ENCODE measurements at regions not wholly inside any gene's neighbourhood (a gene's known extent, or its start where the extent isn't known, plus 50 kb on each side); places are given as distances from the start of the nearest gene placed in this dataset.
A peak's percentile ranks its signal among the peaks of the same experiment; 100 is the strongest.

DNA sequence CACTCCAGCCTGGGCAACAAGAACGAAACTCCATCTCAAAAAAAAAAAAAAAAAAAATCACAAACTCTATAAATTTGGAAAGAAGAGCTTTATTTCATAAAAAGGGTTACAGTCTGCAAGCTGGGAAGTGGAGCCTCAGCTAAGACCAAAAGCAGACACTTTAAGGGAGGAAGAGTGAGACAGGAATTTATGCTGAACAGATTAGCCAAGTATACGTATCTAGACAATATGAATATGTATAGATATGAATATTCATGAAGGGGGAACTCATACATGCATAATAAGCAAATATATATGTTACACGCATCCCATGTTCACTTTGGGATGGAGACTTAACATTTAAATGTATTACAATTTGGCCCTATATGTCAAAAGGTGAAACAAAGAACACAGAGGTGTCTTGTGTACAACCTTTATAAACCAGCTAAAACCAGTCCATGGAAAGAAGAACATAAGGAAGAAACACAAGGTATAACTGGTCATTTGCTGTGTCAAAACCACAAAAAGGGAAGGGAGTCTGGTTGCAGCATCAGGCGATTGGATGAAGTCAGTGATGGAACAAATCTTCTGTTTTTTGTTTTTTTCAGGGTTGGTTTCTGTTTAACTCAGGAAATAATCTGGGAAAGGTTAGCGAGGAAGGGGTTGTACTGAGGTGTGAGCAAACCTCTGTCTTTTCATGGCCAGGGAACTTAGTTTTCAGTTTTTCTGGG, 130.0 kb upstream of the MAOA start:
- no peak for DNase-seq

DNA sequence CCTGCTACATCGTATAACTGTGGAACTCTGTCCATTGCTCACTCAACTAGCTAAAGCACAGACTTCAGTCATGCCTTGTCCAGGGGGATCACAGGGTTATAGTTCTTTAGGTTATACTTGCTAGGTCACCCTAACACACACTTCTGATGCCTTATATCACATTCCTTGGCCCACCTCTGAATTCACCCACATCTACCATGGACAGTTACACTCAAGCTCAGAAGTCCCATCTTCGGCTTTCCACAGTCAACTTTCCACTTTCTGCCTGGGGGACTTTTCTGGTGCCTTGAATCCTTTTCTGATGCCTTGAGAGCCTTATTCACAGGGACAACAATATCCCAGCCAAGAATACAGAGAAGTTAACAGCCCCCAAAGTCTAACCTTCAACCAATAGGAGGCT, 129.2 kb upstream of the MAOA start:
- no peak for DNase-seq

DNA sequence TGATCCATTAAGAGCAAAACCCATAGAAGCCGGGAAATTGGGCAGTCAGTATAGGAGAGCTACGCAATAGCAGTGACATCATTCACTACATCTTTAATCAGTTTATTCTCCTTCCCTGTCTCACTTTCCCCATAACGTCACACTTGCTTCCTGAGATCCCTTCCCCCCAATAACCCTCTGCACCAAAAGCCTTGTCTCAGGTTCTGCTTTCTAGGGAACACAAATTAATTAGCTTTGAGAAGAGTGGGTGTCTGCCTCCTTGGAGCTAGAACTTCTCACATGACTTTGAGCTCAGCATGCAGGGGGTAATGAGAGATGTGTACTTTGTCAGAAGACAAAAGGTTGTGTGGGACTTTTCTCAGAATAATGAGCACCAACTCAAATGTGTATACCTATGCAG, 128.3 kb upstream of the MAOA start:
- no peak for DNase-seq

DNA sequence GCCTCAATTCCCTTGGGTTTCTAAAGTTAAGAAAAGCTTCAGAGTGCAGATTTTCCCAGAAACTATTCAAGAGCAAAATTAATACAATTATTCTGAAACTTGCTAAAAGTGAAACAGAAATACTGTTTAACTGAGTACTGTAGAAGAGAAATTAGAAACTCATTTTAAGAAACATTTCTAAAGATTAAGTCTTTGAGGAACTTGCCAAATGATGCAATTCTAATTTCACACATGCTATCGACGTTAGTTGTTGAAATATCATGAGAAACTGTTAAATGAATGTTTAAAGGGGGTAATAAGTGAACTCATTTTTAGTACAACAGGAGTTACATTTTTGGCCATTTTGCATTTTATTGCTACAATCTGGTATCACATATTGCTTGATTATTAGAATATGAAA, 125.3 kb upstream of the MAOA start:
- DNase-seq = peak; percentile 2

DNA sequence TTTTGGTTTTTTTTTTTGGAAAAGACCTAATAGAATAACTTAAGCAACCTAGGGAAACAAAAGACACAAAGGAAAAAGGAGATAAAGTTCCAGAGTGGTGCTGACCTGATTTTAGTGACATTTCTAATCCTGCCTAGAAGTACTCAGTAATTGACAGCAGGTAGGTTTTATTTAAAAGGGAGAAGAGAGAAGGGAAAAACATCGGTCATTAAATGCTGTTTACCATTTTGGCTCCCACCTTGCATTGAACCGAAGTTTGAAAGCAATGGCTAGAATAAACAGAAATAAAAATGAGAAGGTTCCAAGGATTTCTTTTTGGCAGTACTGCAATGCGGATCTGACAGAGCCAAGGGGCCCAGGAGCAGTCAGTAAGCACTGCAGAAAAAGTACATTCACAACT, 115.8 kb upstream of the MAOA start:
- DNase-seq = no peak

DNA sequence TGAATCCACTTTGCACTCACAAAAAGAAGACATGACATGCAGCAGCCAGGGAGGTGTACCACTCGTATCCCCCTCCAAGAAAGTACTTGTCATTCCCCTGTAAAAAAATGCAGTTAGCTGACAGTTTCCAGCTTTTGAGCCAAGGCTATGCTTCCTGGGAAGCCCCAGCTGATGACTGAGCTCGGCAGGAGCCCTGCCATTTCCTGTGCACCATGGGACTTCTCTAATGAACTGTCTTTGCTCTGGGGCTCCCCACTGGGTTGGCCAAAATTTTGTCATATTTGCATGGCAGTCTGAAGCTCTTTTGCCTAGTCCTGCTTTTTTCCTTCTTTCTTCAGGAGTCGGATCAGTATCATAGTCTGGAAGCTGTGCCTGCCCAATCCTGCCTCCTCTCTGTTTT, 104.5 kb upstream of the MAOA start:
- DNase-seq = no peak

DNA sequence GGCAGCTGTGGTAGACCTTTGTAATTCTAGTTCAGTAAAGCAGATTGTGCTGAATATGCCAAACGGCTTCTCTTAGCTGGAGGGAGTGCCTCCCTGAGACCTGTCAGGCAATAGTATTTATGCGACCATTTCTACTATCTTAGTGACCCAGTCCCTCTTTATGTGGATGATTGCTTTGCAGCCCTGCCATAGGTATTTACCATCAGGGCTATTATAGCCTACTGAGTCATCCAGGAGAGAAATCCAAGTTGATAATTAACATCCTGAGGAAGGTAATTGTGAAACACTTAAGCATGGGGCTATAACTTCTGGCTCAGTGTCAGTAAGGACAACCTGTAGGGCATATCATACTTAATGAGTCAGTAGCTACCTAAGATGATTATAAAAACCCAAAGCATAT, 103.9 kb upstream of the MAOA start:
- no peak for DNase-seq

DNA sequence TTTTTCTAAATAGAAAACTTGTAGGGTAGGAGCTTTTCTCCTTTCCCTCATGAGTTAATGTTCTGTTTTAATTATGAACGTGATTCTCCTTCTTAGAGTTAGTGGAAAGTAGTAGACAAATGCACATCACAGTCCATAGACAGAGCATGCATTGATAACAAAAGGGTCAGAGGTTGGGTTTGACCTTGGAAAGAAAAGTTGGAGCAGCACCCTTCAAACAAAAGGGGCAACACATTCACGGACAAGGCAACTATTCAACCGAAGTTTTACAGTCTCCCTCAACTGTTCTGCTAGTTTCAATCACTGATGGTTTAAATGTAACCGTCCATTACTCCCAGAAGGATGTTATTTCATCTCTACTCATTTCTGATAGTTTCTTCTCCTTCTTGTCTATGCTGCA, 103.4 kb upstream of the MAOA start:
- DNase-seq = no peak

DNA sequence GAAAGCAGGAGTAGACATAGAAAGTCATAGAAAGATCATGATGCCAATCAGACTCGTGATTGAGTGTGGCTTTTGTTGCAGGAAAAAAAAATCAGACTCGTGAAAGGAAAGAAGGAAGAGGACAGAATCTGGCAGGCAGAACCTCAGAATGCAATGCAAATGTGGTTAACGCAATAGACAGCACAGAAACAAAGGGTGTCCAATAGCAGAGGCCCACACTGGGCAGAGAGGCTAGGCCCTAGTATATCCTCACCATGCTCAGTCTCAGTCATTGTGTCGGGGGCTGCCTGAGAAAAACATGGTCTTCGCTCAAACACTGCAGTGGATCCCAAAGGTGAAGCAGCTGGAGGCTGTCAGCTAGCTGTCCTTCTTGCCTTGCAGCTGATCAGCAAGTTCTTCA, 102.8 kb upstream of the MAOA start:
- DNase-seq = no peak

DNA sequence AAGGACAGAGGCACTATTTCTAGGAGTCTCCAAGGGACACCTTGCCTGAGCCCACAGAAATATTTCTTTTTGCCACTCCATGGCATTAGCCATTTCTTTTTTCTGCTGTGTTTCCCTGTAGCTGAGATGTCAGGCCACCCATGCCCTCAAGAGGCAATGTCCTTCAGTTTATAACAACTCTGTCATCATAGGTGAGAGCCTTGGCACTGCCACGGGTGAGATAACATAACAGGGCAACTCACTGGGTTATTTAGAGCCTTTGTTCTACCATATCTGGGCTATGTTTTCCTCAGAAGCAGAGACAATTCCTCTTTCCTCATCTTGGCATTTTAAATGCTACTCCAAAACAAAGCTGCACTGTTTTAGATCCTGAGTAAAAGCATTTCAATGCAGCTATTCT, 99.9 kb upstream of the MAOA start:
- no peak for DNase-seq

DNA sequence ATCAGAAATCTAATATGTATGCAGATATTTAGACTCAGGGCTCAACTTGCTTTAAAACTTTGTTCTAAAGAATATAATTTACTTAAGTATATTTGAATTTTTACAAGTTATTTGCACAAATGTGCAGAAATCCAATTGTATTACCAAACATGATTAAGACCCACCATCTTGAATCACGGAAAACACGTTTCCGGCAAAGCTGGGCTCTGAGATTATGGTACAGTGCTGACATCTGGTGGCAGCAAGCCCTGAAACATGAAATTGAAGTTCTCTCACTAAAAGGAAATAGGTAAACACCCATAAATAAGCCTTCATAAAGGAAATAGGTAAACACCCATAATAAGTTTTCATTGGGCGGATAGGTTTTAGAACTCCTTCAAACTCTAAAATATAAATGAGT, 98.3 kb upstream of the MAOA start:
- peak; percentile 65 for DNase-seq

DNA sequence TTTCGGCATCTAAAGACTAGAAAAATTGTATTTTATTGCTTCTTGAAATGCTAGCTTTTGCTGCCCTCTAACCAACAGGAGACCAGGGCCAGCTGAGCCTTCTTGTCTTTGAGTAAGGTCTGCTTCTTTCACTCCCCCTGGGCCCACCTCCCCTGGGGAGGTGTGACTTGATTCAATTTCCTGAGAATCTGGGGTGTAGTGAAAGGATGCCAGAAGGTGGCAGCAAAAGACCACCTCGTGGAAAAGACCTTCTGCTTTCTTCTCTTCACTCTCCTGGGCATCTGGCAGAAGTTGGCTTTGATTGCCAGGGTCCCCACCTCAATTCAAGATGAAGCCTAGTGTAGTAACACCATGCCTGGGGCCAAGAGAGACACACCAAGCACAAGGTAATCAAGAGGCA, 96.5 kb upstream of the MAOA start:
- peak; percentile 55 for DNase-seq

DNA sequence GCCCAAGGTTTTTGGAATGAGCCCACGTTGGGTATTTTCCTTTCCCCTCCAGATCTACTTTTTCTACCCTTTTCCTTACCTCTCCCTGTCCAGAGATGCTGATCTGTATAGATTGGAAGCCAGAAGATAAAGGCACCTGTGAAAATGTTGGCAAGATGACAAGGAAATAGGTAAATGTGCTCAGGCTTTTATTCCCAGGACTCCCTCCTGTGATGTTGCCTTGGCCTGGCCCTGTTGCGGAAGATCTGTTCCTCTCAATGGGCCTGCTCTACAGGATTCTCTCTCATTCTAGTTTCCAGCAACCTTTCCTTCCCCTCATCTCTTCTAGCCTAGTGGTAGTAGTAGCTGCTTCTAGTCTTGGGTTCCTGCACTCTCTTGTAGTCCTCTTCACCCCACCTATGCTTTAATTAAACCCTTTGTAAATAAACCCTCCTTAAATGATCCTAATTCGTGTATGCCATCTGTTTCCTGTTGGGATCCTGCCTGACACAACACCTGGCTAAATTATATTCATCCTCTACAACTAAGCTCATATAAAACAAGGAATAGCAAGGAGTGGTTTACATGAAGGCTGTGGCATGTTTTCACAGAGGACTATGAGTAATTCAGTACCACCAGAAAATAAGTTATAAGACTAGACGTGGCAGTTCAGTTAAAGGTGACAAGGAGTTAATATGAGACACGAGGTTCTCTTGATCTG, 95.7 kb upstream of the MAOA start:
- DNase-seq = no peak

DNA sequence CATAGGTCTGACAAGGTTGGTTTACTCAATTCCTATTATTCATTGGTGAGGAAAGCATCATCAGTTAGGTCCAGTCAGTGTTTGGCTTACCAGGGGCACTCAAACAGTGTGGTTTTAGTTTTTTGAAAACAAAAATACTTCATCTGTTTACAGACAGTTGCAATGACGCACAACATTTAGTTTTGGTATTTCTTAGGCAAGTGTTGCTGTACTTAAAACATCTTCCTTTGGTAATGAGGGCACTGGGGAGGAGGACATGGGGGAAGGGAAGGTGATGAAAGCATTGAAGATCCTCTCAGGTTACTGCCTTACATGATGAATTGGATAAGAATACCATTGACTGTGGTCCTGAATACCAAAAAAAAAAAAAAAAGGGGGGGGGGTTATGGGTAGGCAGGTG, 93.7 kb upstream of the MAOA start:
- DNase-seq = no peak

DNA sequence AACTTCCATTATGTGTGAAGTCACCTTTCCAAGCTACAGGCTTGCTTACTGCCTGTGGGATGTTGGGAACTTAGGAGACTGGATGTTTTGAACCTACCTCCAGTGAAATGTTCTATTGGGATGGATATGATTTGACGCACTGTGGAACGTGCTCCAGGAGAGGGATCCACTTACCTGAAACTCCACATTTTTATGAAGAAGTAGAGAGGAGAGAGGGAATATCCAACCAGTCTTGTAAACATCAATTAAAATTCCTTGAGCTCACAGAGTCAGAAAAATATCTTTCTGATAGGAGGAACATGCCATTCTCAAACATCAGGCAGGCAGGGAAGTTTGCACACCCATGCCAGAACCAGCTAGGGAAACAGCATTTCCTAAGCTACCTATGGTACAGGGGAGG, 91.1 kb upstream of the MAOA start:
- DNase-seq = no peak

DNA sequence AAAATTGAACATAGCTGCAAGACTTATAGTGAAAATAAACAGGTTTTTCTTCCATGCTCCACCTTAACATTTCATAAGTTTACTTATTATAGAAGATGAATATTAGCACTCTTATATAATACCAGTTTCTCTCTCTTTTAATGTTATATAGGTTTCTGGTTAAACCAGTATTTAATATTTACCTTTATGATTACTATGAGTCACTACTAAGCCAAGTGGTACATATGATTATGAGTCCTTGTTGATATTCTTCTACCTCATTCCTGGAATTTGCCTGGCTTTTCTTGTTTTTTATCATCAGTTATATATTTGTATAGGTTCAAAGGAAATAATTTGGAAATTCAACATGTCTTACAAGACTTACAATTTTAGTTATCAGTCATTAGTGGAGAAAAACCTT, 89.9 kb upstream of the MAOA start:
- DNase-seq = no peak

DNA sequence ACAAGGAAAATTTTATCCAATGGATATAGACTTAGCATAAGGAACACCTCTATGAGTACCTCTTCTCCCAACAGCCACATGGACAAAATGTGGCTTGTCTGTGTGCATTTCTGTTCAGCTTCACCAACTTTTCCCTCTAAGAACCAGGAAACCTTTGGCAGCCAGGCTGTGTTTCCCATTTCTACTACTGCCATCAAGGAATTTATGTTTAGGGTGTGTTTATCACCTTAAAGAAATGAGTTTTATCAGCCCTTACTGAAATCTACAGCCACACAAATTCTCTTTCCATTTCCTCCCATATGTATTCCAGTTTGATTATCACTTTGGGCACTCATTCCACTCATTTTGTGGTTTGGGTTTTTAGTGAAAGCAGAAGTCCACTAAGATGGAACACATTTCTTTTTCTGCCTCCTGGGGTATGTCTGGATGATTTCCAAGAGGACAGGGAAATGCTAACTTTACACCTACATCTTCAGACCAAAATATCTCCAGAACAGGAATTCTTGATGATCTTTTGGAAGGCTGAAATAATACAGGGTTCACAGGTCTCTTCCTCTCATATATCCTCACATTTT, 82.6 kb upstream of the MAOA start:
- no peak for DNase-seq

DNA sequence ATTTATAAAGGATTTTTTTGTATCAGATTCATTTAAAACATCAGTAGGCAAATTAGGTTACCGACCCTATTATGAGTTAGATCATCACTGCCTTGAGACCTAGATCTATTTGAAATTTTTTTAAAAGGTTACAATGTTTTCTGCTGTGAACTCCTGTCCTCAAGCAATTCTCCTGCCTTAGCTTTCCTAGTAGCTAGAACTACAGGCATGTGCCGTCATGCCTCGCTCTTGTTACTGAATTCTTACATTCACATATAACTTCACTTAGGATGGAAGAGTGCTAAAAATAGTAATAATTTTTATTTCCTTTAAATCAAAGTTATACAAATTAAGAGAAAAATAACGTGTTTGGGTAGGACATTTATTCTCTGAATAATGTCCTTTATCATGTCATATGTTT, 75.5 kb upstream of the MAOA start:
- no peak for DNase-seq

DNA sequence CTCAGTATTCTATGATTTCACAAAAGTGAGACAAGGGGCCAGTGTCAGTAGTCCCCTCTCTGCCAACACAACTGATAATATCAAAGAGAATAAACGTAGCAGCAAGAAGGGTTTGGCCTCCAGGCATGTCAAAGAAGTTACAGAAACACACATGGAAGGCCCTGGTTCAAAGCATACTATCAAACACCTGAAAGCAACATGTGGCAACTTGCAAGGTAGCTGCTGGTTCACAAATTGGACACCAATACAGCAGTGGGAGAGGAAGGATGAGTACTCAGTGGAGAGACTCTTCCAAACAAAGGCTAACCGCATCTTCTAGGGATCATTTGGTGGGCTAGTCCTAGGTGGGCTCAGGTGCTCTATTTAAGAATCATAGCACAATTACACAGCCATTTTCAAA, 74.9 kb upstream of the MAOA start:
- DNase-seq = no peak

DNA sequence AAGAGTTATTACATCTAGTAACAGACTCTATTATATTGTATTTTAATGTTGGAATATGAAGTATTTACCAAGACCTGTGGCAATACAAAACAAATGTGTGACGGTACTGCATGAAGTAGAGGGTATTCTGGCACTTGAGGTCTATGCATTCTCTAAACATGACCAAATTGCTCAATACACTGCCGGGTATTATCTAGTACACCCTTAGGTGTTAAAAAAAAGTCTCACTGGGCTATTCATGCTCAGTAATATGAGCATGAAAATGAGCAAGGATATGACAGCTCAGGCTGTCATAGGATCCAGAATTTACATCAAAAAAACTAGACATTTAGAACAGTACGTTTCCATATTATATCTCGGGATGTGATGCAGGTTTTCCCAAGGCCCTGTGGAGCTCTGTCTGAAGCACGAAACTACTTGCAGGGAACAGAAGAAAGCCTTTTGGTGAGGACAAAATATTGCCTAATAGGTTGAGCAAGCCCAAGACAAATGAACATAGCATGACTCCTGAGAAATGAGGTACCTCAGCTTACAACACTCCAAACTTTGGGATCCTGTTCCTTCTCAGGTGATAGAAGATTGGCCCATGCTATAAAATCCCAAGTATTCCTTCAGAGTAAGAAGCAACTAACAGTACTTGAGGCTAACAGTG, 74.1 kb upstream of the MAOA start:
- DNase-seq = no peak

DNA sequence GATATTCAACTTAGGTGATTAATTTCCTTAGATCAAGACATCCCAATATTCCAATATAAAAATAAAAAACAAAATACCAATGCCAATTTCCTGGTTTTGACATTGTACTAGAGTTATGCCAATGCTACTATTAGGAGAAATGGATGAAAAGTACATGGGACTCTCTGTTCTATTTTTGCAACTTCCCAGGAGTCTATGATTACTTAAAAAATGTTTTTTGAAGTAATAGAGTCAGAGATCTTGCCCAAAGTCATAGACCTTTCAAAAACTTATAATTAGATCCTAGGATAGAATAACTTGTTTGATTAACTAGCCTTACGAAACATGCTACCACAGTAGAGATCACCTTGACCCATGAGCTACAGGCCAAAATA, 73.6 kb upstream of the MAOA start:
- DNase-seq = no peak

DNA sequence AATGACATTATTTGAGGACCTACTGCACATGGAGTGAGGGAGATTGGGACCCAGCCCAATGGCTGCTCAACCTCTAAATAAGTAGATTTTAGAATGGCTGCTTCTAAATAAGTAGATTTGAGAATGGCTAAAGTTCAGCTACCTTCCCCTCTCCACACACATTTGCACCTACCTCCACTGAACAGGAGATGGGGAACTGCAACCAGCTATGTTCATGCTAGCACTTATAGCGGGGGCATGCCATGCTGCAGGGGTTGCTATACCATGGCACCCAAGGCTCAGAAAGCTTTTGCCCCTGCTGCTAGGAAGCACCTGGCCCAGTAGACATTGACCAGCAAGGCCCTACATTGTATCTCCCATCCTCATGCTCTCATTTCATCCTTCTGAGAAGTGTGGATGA, 70.2 kb upstream of the MAOA start:
- no peak for DNase-seq

DNA sequence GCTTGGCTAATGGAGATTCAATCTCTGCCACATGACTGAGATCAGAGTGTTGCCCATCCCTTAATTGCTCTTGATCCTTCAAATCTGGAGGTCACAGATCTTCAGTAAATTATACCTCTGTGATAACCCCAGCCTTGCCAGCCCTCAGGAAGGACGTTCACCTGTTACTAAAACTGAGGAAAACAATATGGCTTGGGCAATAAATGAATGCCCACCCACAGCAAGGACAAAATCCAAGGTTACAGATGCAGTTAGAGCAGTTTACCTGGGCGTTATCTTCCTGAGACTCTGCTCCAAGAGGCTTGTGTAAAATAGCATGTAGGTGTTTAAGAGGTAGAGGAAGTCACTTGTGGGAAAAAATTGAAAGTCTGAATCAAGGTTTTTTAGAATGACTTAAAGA, 69.3 kb upstream of the MAOA start:
- no peak for DNase-seq

DNA sequence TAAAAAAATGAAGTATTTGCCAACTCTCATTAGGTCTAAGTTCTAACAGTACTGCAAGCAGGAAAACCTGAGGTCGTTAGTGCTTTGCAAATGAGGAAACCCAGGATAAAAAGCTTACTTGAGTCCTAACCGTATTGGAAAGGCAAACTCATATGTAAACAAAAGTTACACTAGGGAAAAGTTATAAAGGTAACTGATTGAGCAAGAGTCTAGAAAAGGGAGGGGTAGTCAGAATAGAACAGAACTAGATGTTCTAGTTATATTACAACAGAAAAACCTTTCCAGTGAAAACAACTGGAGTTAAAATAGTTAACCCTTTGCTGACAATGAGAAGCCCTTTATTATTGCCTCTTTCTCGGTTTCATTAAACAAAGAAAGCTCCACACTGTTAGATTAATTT, 66.4 kb upstream of the MAOA start:
- no peak for DNase-seq

Measured in hematopoietic multipotent progenitor cell treated with erythropoietin and hydrocortisone succinate and interleukin-3 and kit ligand, for 6 days (in vitro differentiated cells).